HG02571 (cell line): ENCODE measurements at regions not wholly inside any gene's neighbourhood (a gene's known extent, or its start where the extent isn't known, plus 50 kb on each side); places are given as distances from the start of the nearest gene placed in this dataset.
"Not testable (repeated sequence)": the region's sequence is repeated elsewhere in the genome, so short reads cannot be mapped to it uniquely, and the experiment has no call there.

Experiments
- ATAC-seq: cut with Tn5 transposase; IDR thresholded peaks from one replicate; pipeline ENCODE4 v1.9.1; 2021; ENCODE audit warnings: mild to moderate bottlenecking, moderate library complexity; ENCODE audit not compliant: unreplicated experiment

- ATAC-seq: no peak
Observed at GRCh38 chr14:105926373-105927095, 400.2 kb downstream of the TMEM121 start.

DNA sequence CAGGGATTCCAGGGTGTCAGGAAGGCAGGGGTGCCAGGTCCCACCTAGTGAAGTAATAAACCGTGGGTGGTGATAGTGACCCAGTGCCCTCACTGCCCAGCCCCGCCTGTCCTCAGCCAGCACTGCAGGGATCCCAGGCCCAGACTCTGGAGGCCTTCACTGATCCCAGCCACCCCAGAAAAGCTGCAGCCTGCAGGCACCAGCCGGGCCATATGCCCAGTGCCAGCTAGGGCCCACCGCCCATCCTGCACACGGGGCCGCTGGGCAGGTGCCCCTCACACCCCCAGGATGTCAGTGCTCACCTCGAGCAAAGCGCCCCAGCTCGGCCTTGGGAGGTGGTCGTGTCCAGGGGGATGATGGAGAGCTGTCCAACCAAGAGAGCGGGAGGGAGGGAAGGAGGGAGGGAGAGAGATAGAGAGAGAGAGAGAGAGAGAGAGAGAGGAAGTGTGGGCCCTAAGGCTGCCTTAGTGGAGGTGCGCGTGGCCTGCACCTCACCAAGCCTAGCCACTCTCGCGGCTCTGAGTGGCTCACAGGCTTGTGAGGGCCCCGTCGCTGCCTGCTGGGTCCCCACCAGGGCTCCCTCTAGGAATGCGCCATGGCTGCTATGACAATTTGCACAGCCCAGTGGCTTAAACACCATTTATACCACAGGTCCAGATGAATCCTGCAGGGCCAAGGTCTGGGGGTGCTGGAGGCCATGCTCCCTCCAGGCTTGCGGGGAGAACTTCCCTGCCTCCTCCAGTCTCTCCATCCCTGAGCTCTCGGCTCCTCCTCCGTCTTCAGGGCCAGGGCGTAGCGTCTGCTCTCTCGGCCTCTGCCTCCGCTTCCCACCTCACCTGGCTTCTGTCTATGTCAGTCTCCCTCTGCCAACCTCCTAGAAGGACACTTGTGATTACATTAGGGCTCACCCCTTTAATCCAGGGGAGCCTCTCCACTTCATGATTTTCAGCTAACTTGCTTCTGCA, 401.0 kb downstream of the TMEM121 start:
- ATAC-seq: no peak

GRCh38 chr14:105928171-105929111, 402.1 kb downstream of the TMEM121 start:
- ATAC-seq: not testable (repeated sequence)

DNA sequence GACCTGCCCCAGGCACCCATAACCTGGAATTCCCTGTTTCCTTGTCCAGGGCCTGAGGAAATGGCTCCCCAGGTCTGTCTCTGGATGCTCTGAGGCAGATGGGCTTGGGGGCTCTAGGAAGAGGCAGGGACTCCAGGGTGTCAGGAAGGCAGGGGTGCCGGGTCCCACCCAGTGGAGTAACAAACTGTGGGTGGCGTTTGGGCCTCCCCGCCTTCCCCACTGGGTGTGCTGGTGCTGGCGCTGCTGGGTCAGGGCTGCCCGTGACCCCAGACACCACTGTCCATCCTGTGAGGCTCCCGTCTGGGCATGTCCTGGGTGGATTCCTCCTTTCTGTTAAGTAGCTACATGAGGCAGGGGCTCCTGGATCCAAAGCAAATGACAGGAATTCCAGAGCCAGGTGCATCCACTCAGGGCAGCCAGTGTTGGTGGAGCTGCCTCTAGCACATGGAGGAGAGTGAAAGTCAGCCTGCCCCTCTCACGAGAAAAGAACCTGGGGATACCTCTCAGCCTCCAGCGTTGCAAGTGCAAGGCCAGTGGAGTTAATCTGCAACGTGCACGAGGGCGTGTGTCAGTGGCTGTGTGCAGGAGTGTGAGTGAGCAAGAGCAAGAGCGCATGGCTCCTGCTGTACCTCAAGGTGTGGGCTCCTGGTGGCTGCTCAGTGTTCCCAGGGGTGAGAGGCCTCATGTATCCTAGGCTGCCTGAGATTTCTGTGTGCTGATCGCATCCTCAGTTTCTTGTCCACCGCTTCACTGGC, 403.1 kb downstream of the TMEM121 start:
- no peak for ATAC-seq

DNA sequence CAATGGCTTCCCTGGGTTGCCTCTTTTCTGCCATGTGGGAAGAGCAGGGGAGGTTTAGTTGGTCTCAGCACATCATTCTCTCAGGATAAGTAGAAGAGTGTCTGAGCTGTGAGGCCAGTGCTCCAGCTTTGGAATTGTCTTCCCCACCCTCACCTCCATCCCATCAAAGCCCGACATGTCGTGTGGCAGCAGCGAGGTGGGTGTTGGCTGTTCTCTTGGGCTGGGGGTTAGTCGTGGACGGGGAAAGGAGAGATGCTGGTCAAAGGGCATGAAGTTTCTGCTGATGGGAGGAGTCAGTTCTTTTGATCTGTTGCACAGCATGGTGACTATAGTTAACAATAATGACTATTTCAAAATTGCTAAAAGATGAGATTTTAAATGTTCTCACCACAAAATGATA, 404.2 kb downstream of the TMEM121 start:
- ATAC-seq: no peak

GRCh38 chr14:105931808-105932483, 405.6 kb downstream of the TMEM121 start:
- ATAC-seq: no peak

- ATAC-seq: no peak
Observed at GRCh38 chr14:105933238-105933637, 406.9 kb downstream of the TMEM121 start.

DNA sequence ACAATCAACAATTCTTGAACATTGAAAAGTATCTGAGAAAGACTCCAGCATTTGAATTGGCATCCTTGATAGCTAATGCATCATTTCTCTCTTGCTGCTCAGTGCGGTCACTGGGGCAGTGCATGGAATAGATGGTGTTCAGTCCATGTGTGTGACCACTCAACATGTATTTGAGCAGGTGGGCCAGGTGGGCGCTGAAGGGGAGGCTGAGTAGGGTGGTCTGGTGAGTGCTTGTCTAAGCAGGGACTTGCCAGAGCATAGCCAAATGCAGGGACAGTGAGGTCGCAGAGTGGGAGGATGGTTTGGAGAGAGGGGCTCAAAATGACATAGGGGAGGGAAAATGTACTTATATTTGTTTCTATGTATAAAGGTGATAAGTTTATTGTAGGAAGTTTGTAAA, 409.0 kb downstream of the TMEM121 start:
- no peak for ATAC-seq

DNA sequence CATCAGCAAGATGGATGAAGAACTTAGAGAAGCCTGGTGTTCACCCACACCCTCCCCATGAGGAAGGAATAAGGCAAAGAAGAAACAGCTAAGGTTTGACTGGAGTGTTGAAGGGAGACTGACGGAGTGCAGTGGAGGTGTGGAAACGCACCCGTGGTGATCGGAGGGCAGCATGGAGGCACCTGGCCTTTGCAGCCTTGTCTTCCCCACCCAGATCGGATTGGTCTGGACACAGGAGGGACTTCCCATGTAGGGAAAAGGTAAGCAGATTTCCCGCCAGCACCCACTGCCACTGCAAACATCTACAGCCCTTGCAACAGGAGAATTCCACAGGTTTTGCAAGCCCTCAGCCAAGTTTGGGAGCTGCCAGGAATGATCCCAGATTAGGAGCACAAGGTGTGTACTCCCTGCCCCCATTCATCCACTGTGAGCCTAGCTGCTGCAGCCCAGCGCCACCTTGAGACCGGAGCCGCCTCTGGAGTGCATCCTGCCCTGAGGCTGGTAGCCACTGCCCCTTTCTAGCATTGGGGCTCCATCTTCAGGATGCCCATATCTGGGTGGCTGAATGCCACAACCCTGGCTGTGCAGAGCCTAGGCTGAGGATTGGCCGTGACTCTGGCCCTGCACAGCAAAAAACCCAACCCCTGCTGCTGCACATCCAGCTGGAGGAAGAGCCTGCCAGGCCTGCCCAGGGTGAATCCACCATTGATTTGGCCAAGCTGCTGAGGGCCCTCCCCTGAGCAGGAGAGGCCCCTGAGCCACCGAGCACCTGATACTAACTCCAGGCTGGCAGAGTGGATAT, 411.1 kb downstream of the TMEM121 start:
- no peak for ATAC-seq

GRCh38 chr14:105938055-105938863, 411.9 kb downstream of the TMEM121 start:
- no peak for ATAC-seq

DNA sequence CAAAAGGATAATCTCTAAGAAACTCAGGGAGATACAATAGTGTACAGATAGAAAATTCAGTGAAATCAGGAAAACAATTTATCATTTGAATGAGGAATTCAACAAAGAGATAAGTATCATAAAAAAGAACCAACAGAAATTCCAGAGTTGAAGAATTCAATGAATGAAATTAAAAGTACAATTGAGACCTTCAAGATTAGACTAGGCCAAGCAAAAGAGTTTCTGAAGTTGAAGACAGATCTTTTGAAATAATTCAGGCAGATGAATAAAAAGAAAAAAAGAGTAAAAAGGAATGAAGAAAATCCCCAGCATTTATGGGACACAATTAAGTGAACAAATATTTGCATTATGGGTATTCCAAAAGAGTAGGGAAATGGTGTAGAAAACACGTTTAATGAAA, 412.6 kb downstream of the TMEM121 start:
- no peak for ATAC-seq

DNA sequence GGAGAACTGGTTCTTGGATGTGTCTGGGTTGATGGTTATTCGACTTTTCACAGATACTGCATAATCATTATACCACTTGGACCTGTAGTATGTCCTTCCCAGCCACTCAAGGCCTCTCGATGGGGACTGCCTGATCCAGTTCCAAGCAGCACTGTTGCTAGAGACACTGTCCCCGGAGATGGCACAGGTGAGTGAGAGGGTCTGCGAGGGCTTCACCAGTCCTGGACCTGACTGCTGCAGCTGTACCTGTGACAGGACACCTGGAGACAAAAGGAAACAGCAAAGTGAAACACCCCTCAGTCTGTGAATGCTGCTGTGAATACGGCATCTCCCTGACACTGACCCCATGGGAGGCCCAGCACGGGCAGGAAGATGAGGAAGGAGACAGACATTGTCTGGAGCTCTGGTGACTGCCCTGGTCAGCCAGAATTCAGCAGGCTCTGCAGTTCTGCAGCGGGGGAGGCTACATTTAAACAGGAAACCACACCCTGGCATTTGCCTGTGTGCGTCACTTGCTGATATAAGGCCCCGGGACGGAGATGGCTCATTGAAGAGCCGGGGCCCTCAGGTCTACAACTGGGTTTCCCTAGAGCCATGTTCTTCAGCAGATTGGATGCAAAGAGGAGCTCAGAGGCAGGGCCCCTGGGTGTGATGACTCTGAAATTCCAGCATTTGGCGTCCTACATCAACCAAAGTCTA, 413.6 kb downstream of the TMEM121 start:
- no peak for ATAC-seq

DNA sequence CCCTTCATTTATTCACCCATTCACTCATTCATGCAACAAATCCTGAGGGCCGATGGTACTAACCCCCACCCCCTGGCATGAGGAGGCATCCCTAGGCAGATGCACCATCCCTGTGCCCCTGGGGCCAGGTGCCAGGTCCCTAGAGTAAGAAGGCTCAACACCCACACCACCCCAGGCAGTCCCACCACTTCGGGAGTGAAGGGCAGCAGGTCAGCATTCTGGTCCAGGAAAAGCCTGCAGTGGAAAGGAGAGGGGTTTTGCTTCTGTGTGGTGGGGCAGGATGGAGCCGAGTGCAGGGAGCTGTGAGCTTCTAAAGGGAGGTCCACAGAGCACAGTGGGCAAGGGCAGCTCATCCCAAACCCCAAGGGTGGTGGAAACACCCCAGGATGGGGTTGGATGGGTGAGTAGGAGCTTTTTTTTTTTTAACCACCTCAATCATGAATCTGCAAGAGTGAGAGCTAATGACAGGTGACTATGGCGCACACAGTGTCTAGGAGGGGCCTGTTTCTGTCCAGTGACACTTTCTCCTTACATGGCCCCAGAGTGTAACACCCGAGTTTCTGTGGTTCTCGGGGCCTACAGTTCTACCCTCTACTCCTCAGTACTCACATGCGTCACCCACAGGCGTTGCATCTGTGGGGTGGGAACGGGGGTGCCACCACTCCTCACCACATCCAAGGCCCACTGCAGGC, 414.3 kb downstream of the TMEM121 start:
- ATAC-seq: no peak

GRCh38 chr14:105941226-105942166, 415.1 kb downstream of the TMEM121 start:
- ATAC-seq: no peak

- not testable (repeated sequence) for ATAC-seq
Observed at GRCh38 chr14:105942725-105943124, 416.3 kb downstream of the TMEM121 start.
